Body of pancreas (tissue), 4 donors: ENCODE measurements at regions not wholly inside any gene's neighbourhood (a gene's known extent, or its start where the extent isn't known, plus 50 kb on each side); places are given as distances from the start of the nearest gene placed in this dataset.

Source experiments
- CTCF ChIP-seq, 7 experiments: fragments of 450-650 bp in 4 of 7; fragments of 200-600 bp in 3 of 7; sonication (generic) in 3 of 7; IDR thresholded peaks; one replicate each; pipeline ENCODE4 v1.5.1; 2016 to 2019; ENCODE audit warnings: antibody characterized with exemption in 7 of 7
- POLR2A ChIP-seq, 3 donors: fragments of 450-650 bp; IDR thresholded peaks; one replicate each; pipeline ENCODE4 v1.6.1; 2016; ENCODE audit warnings: antibody characterized with exemption in 3 of 3, mild to moderate bottlenecking in 2 of 3

- TF ChIP-seq POLR2A (IDR thresholded peaks at IDR 0.05) (no peak), CTCF (IDR thresholded peaks at IDR 0.05) (no peak)
Measured at GRCh38 chr17:71387456-71387855, 733.4 kb upstream of the SOX9 start.
